GM12878 (cell line): ENCODE measurements at regions not wholly inside any gene's neighbourhood (a gene's known extent, or its start where the extent isn't known, plus 50 kb on each side); places are given as distances from the start of the nearest gene placed in this dataset.

ENCODE experiments used
- ATAC-seq: fragments of 200-7000 bp; cut with Tn5 transposase; 3 replicates; pipeline ENCODE4 v1.9.1; 2020; ENCODE audit warnings: mild to moderate bottlenecking, moderate library complexity
- BruUV-seq: library from RNA; stranded (reverse); fragments of 400-500 nt; replicated peaks from 2 replicates; lab custom pipeline; 2021; lab: Mats Ljungman, UMichigan
- CTCF ChIA-PET: fragments of 300-600 bp; sonication (Branson Sonifier 250); formaldehyde crosslinking; extraction: SDS; loops from one replicate; lab custom pipeline; 2021; ENCODE audit warnings: inconsistent platforms; lab: Yijun Ruan, JAX
- POLR2A ChIA-PET: fragments of 350-600 bp; formaldehyde crosslinking; extraction: SDS; loops from one replicate; lab custom pipeline; 2021; ENCODE audit warnings: inconsistent platforms; lab: Charles Lee
- RAD21 ChIA-PET: fragments of 300-600 bp; sonication (Branson Sonifier 250); formaldehyde crosslinking; loops from one replicate; lab custom pipeline; 2023; ENCODE audit warnings: antibody characterized with exemption; ENCODE audit not compliant: unreplicated experiment; lab: Charles Lee
- SMC1A ChIA-PET: fragments of 300-600 bp; sonication (Branson Sonifier 250); formaldehyde crosslinking; loops from one replicate; lab custom pipeline; 2023; ENCODE audit not compliant: unreplicated experiment, uncharacterized antibody; lab: Charles Lee
- DNase-seq: peaks from one replicate; pipeline ENCODE4 v3.0.0-alpha.2; 2011; ENCODE audit warnings: low read depth, low spot score
- FAIRE-seq: peaks from 3 replicates; lab custom pipeline; 2011; peaks lifted over from hg19 to GRCh38; lab: Jason Lieb, UNC
- H2AFZ ChIP-seq: 2 replicates; pipeline ENCODE4 v1.6.0; 2011; ENCODE audit warnings: low read depth, low read length, control low read depth; ENCODE audit not compliant: control insufficient read depth
- H3K27ac ChIP-seq: 2 replicates; pipeline ENCODE4 v1.5.1; 2011; ENCODE audit warnings: control low read depth; ENCODE audit not compliant: control insufficient read depth, insufficient read depth
- H3K27me3 ChIP-seq, 2 experiments: replicated peaks in 1 of 2; 2 replicates each; pipeline versions ENCODE4 v1.6.0 to v1.6.1; 2011; ENCODE audit warnings: low read length in 1 of 2; ENCODE audit not compliant: control insufficient read depth in 2 of 2, insufficient read depth in 2 of 2
- H3K36me3 ChIP-seq, 2 experiments: 2 replicates each; pipeline ENCODE4 v1.5.1; 2011; ENCODE audit warnings: low read length in 1 of 2; ENCODE audit not compliant: control insufficient read depth in 2 of 2, insufficient read depth in 2 of 2
- H3K4me1 ChIP-seq: 2 replicates; pipeline ENCODE4 v1.6.1; 2011; ENCODE audit warnings: mild to moderate bottlenecking, low read length, moderate library complexity, mixed read lengths; ENCODE audit not compliant: control insufficient read depth, insufficient read depth
- H3K4me2 ChIP-seq: 2 replicates; pipeline ENCODE4 v1.6.0; 2011; ENCODE audit warnings: control low read depth; ENCODE audit not compliant: control insufficient read depth, insufficient read depth
- H3K4me3 ChIP-seq: fragments of 200-600 bp; sonication (generic); 2 replicates; pipeline ENCODE4 v1.5.1; 2016
- H3K79me2 ChIP-seq: 2 replicates; pipeline ENCODE4 v1.6.0; 2011; ENCODE audit warnings: low read length; ENCODE audit not compliant: control insufficient read depth, insufficient read depth
- H3K9ac ChIP-seq: 2 replicates; pipeline ENCODE4 v1.8.0; 2011; ENCODE audit warnings: low read length, control low read depth, mixed read lengths; ENCODE audit not compliant: control insufficient read depth, insufficient read depth
- H3K9me3 ChIP-seq: replicated peaks from 3 replicates; pipeline ENCODE4 v1.5.1; 2011; ENCODE audit warnings: mild to moderate bottlenecking, low read length; ENCODE audit not compliant: control insufficient read depth, insufficient read depth
- H4K20me1 ChIP-seq: 2 replicates; pipeline ENCODE4 v1.6.0; 2011; ENCODE audit not compliant: control insufficient read depth, insufficient read depth
- CBX5 ChIP-seq: sonication (generic); IDR thresholded peaks from 2 replicates; pipeline ENCODE4 v1.6.1; 2016; ENCODE audit warnings: low read depth, moderate library complexity, mild to moderate bottlenecking, inconsistent platforms
- CREB1 ChIP-seq: IDR thresholded peaks from 2 replicates; pipeline ENCODE4 v1.6.1; 2012; ENCODE audit warnings: low read depth, mild to moderate bottlenecking, inconsistent platforms
- ELK1 ChIP-seq: IDR thresholded peaks from 2 replicates; pipeline ENCODE4 v1.6.1; 2012; ENCODE audit warnings: low read depth, low read length, improper control_type of control experiment
- LARP7 ChIP-seq: fragments of 450-650 bp; IDR thresholded peaks from 2 replicates; pipeline ENCODE4 v1.6.1; 2017; ENCODE audit warnings: mild to moderate bottlenecking
- MTA2 ChIP-seq: fragments of 450-650 bp; IDR thresholded peaks from 2 replicates; pipeline ENCODE4 v1.6.1; 2016; ENCODE audit warnings: low read depth, mild to moderate bottlenecking, moderate library complexity
- NFYA ChIP-seq: IDR thresholded peaks from 2 replicates; pipeline ENCODE4 v1.6.1; 2011; ENCODE audit warnings: low read depth, mild to moderate bottlenecking, low read length, improper control_type of control experiment, borderline replicate concordance
- PAX8 ChIP-seq: fragments of 450-650 bp; IDR thresholded peaks from 2 replicates; pipeline ENCODE4 v1.6.1; 2017; ENCODE audit warnings: mild to moderate bottlenecking, moderate library complexity
- SMAD1 ChIP-seq: fragments of 450-650 bp; IDR thresholded peaks from 2 replicates; pipeline ENCODE4 v1.6.1; 2018; ENCODE audit warnings: mild to moderate bottlenecking, low read depth; ENCODE audit not compliant: partially characterized antibody
- ZNF24 ChIP-seq: fragments of 450-650 bp; IDR thresholded peaks from 2 replicates; pipeline ENCODE4 v1.6.1; 2017; ENCODE audit warnings: antibody characterized with exemption, mild to moderate bottlenecking
- WGBS: methylation state at CpG from one replicate; pipeline ENCODE4 v1.1.6; 2016; ENCODE audit warnings: low lambda C conversion rate; ENCODE audit not compliant: insufficient replicate concordance, insufficient coverage; ENCODE audit errors: missing lambda C conversion rate; 5-methylcytosine and 5-hydroxymethylcytosine counted together
- in situ Hi-C: fragments of 300-500 bp; cut with MboI; formaldehyde crosslinking; loops from 9 replicates; pipeline ENCODE4 v1.14.3; 2018; ENCODE audit warnings: mixed read lengths
- intact Hi-C: fragments of 100-400 bp; cut with micrococcal nuclease; formaldehyde crosslinking; loops from one replicate; pipeline ENCODE4 v1.14.2; 2022; ENCODE audit not compliant: unreplicated experiment
- TF ChIP-seq, protein P1 (sequence below): IDR thresholded peaks from 2 replicates; pipeline ENCODE4 v1.6.1; 2012; ENCODE audit warnings: improper control_type of control experiment, low read depth, low read length; ENCODE audit not compliant: insufficient replicate concordance
- TF ChIP-seq, protein P2 (sequence below): fragments of 450-650 bp; IDR thresholded peaks from 2 replicates; pipeline ENCODE4 v1.6.1; 2016; ENCODE audit warnings: mild to moderate bottlenecking
- TF ChIP-seq, protein P3 (sequence below): fragments of 450-650 bp; IDR thresholded peaks from 2 replicates; pipeline ENCODE4 v1.6.1; 2016; ENCODE audit warnings: mild to moderate bottlenecking, moderate library complexity, borderline replicate concordance

DNA sequence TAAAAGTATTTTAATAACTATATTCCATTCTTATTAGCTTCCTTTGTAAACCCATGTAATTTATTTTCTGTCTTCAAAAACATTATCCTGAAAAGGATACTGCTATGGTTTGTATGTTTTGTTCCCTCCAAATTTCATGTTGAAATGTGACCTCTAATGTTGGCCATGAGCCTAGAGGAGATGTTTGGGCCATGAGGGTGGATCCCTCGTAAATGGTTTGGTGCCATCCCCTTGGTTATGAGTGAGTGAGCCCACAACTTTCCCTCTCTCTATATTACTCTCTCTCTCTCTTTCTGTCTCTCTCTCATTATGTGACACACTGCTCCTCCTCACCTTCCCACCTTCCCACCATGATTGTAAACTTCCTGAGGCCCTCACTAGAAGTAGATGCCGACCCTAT lies 357.7 kb downstream of the MFSD1 start (continued):
- TF ChIP-seq, protein P1, sequence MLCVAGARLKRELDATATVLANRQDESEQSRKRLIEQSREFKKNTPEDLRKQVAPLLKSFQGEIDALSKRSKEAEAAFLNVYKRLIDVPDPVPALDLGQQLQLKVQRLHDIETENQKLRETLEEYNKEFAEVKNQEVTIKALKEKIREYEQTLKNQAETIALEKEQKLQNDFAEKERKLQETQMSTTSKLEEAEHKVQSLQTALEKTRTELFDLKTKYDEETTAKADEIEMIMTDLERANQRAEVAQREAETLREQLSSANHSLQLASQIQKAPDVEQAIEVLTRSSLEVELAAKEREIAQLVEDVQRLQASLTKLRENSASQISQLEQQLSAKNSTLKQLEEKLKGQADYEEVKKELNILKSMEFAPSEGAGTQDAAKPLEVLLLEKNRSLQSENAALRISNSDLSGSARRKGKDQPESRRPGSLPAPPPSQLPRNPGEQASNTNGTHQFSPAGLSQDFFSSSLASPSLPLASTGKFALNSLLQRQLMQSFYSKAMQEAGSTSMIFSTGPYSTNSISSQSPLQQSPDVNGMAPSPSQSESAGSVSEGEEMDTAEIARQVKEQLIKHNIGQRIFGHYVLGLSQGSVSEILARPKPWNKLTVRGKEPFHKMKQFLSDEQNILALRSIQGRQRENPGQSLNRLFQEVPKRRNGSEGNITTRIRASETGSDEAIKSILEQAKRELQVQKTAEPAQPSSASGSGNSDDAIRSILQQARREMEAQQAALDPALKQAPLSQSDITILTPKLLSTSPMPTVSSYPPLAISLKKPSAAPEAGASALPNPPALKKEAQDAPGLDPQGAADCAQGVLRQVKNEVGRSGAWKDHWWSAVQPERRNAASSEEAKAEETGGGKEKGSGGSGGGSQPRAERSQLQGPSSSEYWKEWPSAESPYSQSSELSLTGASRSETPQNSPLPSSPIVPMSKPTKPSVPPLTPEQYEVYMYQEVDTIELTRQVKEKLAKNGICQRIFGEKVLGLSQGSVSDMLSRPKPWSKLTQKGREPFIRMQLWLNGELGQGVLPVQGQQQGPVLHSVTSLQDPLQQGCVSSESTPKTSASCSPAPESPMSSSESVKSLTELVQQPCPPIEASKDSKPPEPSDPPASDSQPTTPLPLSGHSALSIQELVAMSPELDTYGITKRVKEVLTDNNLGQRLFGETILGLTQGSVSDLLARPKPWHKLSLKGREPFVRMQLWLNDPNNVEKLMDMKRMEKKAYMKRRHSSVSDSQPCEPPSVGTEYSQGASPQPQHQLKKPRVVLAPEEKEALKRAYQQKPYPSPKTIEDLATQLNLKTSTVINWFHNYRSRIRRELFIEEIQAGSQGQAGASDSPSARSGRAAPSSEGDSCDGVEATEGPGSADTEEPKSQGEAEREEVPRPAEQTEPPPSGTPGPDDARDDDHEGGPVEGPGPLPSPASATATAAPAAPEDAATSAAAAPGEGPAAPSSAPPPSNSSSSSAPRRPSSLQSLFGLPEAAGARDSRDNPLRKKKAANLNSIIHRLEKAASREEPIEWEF: no peak
- no peak for TF ChIP-seq ZNF24

GRCh38 chr3:159163656-159164055 lies 361.8 kb downstream of the MFSD1 start:
- H4K20me1 ChIP-seq: no peaks in the 10 kb centered on the region
- DNase-seq (no peak), FAIRE-seq (no peak), ATAC-seq (no peak)
- H2AFZ ChIP-seq: no peak overlapping the region
- intact Hi-C loops (no loop called here), in situ Hi-C loops (no loop called here)
- ChIA-PET CTCF (interaction anchor here (1.0 kb wide), 1 partner anchor 10 kb away, joined by 3 read pairs; no protein-coding TSS in a partner anchor), SMC1A (no interaction called here), POLR2A (no interaction called here), RAD21 (no interaction called here)
- BruUV-seq: no TSS peak
- H3K4me3 ChIP-seq: no peak overlapping the region
- no peak overlapping the region for H3K27ac ChIP-seq
- WGBS: 95% methylated on average over 1 of the region's 1 CpG
- H3K4me1 ChIP-seq: no peaks in the 10 kb centered on the region
- no peaks in the 10 kb centered on the region for H3K36me3 ChIP-seq
- H3K9ac ChIP-seq: no peak overlapping the region
- no peaks in the 10 kb centered on the region for H3K27me3 ChIP-seq
- no peak overlapping the region for H3K4me2 ChIP-seq
- no peaks in the 10 kb centered on the region for H3K79me2 ChIP-seq
- H3K9me3 ChIP-seq: no peaks in the 10 kb centered on the region
- TF ChIP-seq PAX8 (no peak), CREB1 (no peak), SMAD1 (no peak), ELK1 (no peak), CBX5 (no peak), LARP7 (no peak), MTA2 (no peak), NFYA (no peak)
- TF ChIP-seq, protein P2, sequence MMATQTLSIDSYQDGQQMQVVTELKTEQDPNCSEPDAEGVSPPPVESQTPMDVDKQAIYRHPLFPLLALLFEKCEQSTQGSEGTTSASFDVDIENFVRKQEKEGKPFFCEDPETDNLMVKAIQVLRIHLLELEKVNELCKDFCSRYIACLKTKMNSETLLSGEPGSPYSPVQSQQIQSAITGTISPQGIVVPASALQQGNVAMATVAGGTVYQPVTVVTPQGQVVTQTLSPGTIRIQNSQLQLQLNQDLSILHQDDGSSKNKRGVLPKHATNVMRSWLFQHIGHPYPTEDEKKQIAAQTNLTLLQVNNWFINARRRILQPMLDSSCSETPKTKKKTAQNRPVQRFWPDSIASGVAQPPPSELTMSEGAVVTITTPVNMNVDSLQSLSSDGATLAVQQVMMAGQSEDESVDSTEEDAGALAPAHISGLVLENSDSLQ: no peak
- TF ChIP-seq, protein P3, sequence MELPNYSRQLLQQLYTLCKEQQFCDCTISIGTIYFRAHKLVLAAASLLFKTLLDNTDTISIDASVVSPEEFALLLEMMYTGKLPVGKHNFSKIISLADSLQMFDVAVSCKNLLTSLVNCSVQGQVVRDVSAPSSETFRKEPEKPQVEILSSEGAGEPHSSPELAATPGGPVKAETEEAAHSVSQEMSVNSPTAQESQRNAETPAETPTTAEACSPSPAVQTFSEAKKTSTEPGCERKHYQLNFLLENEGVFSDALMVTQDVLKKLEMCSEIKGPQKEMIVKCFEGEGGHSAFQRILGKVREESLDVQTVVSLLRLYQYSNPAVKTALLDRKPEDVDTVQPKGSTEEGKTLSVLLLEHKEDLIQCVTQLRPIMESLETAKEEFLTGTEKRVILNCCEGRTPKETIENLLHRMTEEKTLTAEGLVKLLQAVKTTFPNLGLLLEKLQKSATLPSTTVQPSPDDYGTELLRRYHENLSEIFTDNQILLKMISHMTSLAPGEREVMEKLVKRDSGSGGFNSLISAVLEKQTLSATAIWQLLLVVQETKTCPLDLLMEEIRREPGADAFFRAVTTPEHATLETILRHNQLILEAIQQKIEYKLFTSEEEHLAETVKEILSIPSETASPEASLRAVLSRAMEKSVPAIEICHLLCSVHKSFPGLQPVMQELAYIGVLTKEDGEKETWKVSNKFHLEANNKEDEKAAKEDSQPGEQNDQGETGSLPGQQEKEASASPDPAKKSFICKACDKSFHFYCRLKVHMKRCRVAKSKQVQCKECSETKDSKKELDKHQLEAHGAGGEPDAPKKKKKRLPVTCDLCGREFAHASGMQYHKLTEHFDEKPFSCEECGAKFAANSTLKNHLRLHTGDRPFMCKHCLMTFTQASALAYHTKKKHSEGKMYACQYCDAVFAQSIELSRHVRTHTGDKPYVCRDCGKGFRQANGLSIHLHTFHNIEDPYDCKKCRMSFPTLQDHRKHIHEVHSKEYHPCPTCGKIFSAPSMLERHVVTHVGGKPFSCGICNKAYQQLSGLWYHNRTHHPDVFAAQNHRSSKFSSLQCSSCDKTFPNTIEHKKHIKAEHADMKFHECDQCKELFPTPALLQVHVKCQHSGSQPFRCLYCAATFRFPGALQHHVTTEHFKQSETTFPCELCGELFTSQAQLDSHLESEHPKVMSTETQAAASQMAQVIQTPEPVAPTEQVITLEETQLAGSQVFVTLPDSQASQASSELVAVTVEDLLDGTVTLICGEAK: no peak
